Transverse colon (tissue), 4 donors: ENCODE measurements at regions not wholly inside any gene's neighbourhood (a gene's known extent, or its start where the extent isn't known, plus 50 kb on each side); places are given as distances from the start of the nearest gene placed in this dataset.

ENCODE experiments used
- CTCF ChIP-seq, 5 experiments: fragments of 200-600 bp in 3 of 5; fragments of 450-650 bp in 2 of 5; sonication (generic) in 3 of 5; IDR thresholded peaks; 1 replicate in 2 of 5; 2 replicates in 3 of 5; pipeline ENCODE4 v1.5.1; 2016 to 2017; ENCODE audit warnings: antibody characterized with exemption in 5 of 5, inconsistent platforms in 3 of 5, mild to moderate bottlenecking in 2 of 5, moderate library complexity in 1 of 5
- POLR2AphosphoS5 ChIP-seq, 3 donors: sonication (generic); formaldehyde crosslinking; IDR thresholded peaks; one replicate each; pipeline ENCODE4 v1.6.1; 2016; ENCODE audit warnings: antibody characterized with exemption in 3 of 3

GRCh38 chr17:71709271-71709890 lies 411.4 kb upstream of the SOX9 start:
- no peak for TF ChIP-seq CTCF (IDR thresholded peaks at IDR 0.05)
- TF ChIP-seq POLR2AphosphoS5 (IDR thresholded peaks at IDR 0.05): no peak
